H1 (cell line): ENCODE measurements at regions not wholly inside any gene's neighbourhood (a gene's known extent, or its start where the extent isn't known, plus 50 kb on each side); places are given as distances from the start of the nearest gene placed in this dataset.

ENCODE experiments used
- BCL11A ChIP-seq, 2 experiments: IDR thresholded peaks; one replicate each; pipeline ENCODE4 v1.6.1; 2011; ENCODE audit warnings: low read depth in 2 of 2, low read length in 2 of 2, mild to moderate bottlenecking in 2 of 2
- EP300 ChIP-seq, 2 experiments: IDR thresholded peaks; 1 replicate in 1 of 2; 2 replicates in 1 of 2; pipeline ENCODE4 v1.6.1; 2011 to 2012; ENCODE audit warnings: low read depth in 2 of 2, low read length in 2 of 2, mild to moderate bottlenecking in 2 of 2, borderline replicate concordance in 1 of 2, inconsistent platforms in 1 of 2, moderate library complexity in 1 of 2
- EZH2 ChIP-seq: fragments of 200-600 bp; sonication (generic); IDR thresholded peaks from 2 replicates; pipeline ENCODE4 v1.7.1; 2012; ENCODE audit warnings: low read depth, mild to moderate bottlenecking, moderate library complexity, low read length, inconsistent platforms; ENCODE audit not compliant: severe bottlenecking
- POLR2A ChIP-seq, 2 experiments: IDR thresholded peaks; 1 replicate in 1 of 2; 2 replicates in 1 of 2; pipeline ENCODE4 v1.6.1; 2011; ENCODE audit warnings: low read depth in 2 of 2, low read length in 2 of 2, mild to moderate bottlenecking in 2 of 2; ENCODE audit errors: control extremely low read depth in 1 of 2
- POLR2AphosphoS5 ChIP-seq: IDR thresholded peaks from 2 replicates; pipeline ENCODE4 v1.6.1; 2011; ENCODE audit warnings: low read depth, low read length
- SIN3A ChIP-seq, 2 experiments: IDR thresholded peaks in 1 of 2; conservative IDR thresholded peaks in 1 of 2; 2 replicates each; pipeline ENCODE4 v1.6.1; 2011 to 2012; ENCODE audit warnings: low read length in 2 of 2, improper control_type of control experiment in 1 of 2, low read depth in 1 of 2, mild to moderate bottlenecking in 1 of 2
- SP2 ChIP-seq: IDR thresholded peaks from 2 replicates; pipeline ENCODE4 v1.6.1; 2012; ENCODE audit warnings: mild to moderate bottlenecking, low read length, inconsistent platforms
- TAF1 ChIP-seq: IDR thresholded peaks from 2 replicates; pipeline ENCODE4 v1.6.1; 2011; ENCODE audit warnings: mild to moderate bottlenecking, low read depth, low read length
- TF ChIP-seq, protein P1 (sequence below), 3 experiments: IDR thresholded peaks; 1 replicate in 2 of 3; 2 replicates in 1 of 3; pipeline versions ENCODE4 v1.5.1 to v1.6.1; 2011; ENCODE audit warnings: low read length in 3 of 3, mild to moderate bottlenecking in 3 of 3, inconsistent platforms in 2 of 3, low read depth in 1 of 3, moderate library complexity in 1 of 3; ENCODE audit not compliant: insufficient read depth in 1 of 3; ENCODE audit errors: control extremely low read depth in 1 of 3

GRCh38 chr9:82423700-82424099 lies 435.1 kb downstream of the SPATA31D1 start:
- TF ChIP-seq, protein P1, sequence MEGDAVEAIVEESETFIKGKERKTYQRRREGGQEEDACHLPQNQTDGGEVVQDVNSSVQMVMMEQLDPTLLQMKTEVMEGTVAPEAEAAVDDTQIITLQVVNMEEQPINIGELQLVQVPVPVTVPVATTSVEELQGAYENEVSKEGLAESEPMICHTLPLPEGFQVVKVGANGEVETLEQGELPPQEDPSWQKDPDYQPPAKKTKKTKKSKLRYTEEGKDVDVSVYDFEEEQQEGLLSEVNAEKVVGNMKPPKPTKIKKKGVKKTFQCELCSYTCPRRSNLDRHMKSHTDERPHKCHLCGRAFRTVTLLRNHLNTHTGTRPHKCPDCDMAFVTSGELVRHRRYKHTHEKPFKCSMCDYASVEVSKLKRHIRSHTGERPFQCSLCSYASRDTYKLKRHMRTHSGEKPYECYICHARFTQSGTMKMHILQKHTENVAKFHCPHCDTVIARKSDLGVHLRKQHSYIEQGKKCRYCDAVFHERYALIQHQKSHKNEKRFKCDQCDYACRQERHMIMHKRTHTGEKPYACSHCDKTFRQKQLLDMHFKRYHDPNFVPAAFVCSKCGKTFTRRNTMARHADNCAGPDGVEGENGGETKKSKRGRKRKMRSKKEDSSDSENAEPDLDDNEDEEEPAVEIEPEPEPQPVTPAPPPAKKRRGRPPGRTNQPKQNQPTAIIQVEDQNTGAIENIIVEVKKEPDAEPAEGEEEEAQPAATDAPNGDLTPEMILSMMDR (IDR thresholded peaks at IDR 0.05; ENCODE audit: control extremely low read depth in 1 of 3, insufficient read depth in 1 of 3, low read depth in 1 of 3, low read length in 3 of 3) = no peak
- TF ChIP-seq EP300 (IDR thresholded peaks at IDR 0.05; ENCODE audit: borderline replicate concordance in 1 of 2, low read depth in 2 of 2, low read length in 2 of 2) = no peak
- no peak for TF ChIP-seq BCL11A (IDR thresholded peaks at IDR 0.05; ENCODE audit: low read depth in 2 of 2, low read length in 2 of 2)
- no peak for TF ChIP-seq POLR2A (IDR thresholded peaks at IDR 0.05; ENCODE audit: control extremely low read depth in 1 of 2, low read depth in 2 of 2, low read length in 2 of 2)
- TF ChIP-seq SIN3A (conservative IDR thresholded peaks at IDR 0.05 in 1 of 2, IDR thresholded peaks at IDR 0.05 in 1 of 2; ENCODE audit: low read depth in 1 of 2, low read length in 2 of 2) = no peak
- TF ChIP-seq SP2 = no peak
- TF ChIP-seq EZH2 = no peak
- TF ChIP-seq POLR2AphosphoS5 = no peak
- no peak for TF ChIP-seq TAF1
